ENCODE measurements at regions not wholly inside any gene's neighbourhood (a gene's known extent, or its start where the extent isn't known, plus 50 kb on each side); places are given as distances from the start of the nearest gene placed in this dataset.
A peak's percentile ranks its signal among the peaks of the same experiment; 100 is the strongest.
"Not testable (repeated sequence)": the region's sequence is repeated elsewhere in the genome, so short reads cannot be mapped to it uniquely, and the experiment has no call there.

- no peak for DNase-seq
- no peaks in the 10 kb centered on the region for H3K36me3 Mint-ChIP-seq (ENCODE audit: insufficient read depth)
- ATAC-seq (replicated peaks), result no peak
- H3K27me3 Mint-ChIP-seq, result no peaks in the 10 kb centered on the region
- no peaks in the 10 kb centered on the region for H3K9me3 Mint-ChIP-seq
- H3K27ac Mint-ChIP-seq, result no peak overlapping the region
- H3K4me3 Mint-ChIP-seq, result no peak overlapping the region
- no peaks in the 10 kb centered on the region for H3K4me1 Mint-ChIP-seq (ENCODE audit: low read depth in 2 of 2)
Observed at GRCh38 chrX:118251271-118251670, 94.6 kb upstream of the WDR44 start.

- Mint-ChIP-seq H3K36me3 (ENCODE audit: insufficient read depth) (no peaks in the 10 kb centered on the region), H3K27ac (no peak overlapping the region), H3K4me3 (no peak overlapping the region), H3K9me3 (no peaks in the 10 kb centered on the region), H3K4me1 (ENCODE audit: low read depth in 2 of 2) (no peaks in the 10 kb centered on the region), H3K27me3 (no peaks in the 10 kb centered on the region)
- DNase-seq (no peak), ATAC-seq (replicated peaks) (no peak)
Observed at GRCh38 chrX:118252967-118253366, 92.9 kb upstream of the WDR44 start.

GRCh38 chrX:118254611-118255010 is 91.3 kb upstream of the WDR44 start:
- Mint-ChIP-seq H3K9me3 (no peaks in the 10 kb centered on the region), H3K36me3 (ENCODE audit: insufficient read depth) (no peaks in the 10 kb centered on the region), H3K27ac (no peak overlapping the region), H3K27me3 (no peaks in the 10 kb centered on the region), H3K4me3 (no peak overlapping the region), H3K4me1 (ENCODE audit: low read depth in 2 of 2) (no peaks in the 10 kb centered on the region)
- peak in 2 of 3 experiments; percentile 0 to 13 for DNase-seq
- ATAC-seq (replicated peaks), result no peak

- Mint-ChIP-seq H3K27me3 (no peaks in the 10 kb centered on the region), H3K36me3 (ENCODE audit: insufficient read depth) (no peaks in the 10 kb centered on the region), H3K9me3 (no peaks in the 10 kb centered on the region), H3K27ac (no peak overlapping the region), H3K4me1 (ENCODE audit: low read depth in 2 of 2) (no peaks in the 10 kb centered on the region), H3K4me3 (no peak overlapping the region)
- DNase-seq (no peak), ATAC-seq (replicated peaks) (no peak)
Observed at GRCh38 chrX:118255921-118256320, 90.0 kb upstream of the WDR44 start.

GRCh38 chrX:118257781-118258180 is 88.1 kb upstream of the WDR44 start:
- ATAC-seq (replicated peaks) (no peak), DNase-seq (no peak)
- no peaks in the 10 kb centered on the region for H3K4me1 Mint-ChIP-seq (ENCODE audit: low read depth in 2 of 2)
- no peaks in the 10 kb centered on the region for H3K9me3 Mint-ChIP-seq
- no peaks in the 10 kb centered on the region for H3K27me3 Mint-ChIP-seq
- H3K36me3 Mint-ChIP-seq (ENCODE audit: insufficient read depth), result no peaks in the 10 kb centered on the region
- H3K27ac Mint-ChIP-seq, result no peak overlapping the region
- H3K4me3 Mint-ChIP-seq, result no peak overlapping the region

- H3K27ac Mint-ChIP-seq, result no peak overlapping the region
- no peaks in the 10 kb centered on the region for H3K36me3 Mint-ChIP-seq (ENCODE audit: insufficient read depth)
- H3K27me3 Mint-ChIP-seq, result peaks cover 0 to 8% of the 10 kb centered on the region in 2 donors
- no peaks in the 10 kb centered on the region for H3K9me3 Mint-ChIP-seq
- ATAC-seq (replicated peaks) (no peak), DNase-seq (no peak)
- H3K4me3 Mint-ChIP-seq, result no peak overlapping the region
- H3K4me1 Mint-ChIP-seq (ENCODE audit: low read depth in 2 of 2), result no peaks in the 10 kb centered on the region
Observed at GRCh38 chrX:118259213-118259612, 86.7 kb upstream of the WDR44 start.

GRCh38 chrX:118261151-118261550 is 84.8 kb upstream of the WDR44 start:
- Mint-ChIP-seq H3K27ac (no peak overlapping the region), H3K4me3 (no peak overlapping the region), H3K27me3 (peaks cover 0 to 8% of the 10 kb centered on the region in 2 donors), H3K36me3 (ENCODE audit: insufficient read depth) (no peaks in the 10 kb centered on the region), H3K4me1 (ENCODE audit: low read depth in 2 of 2) (no peaks in the 10 kb centered on the region), H3K9me3 (no peaks in the 10 kb centered on the region)
- no peak for DNase-seq
- ATAC-seq (replicated peaks), result no peak

GRCh38 chrX:118271775-118272174 is 74.1 kb upstream of the WDR44 start:
- ATAC-seq (replicated peaks) (no peak), DNase-seq (no peak)
- Mint-ChIP-seq H3K27ac (no peak overlapping the region), H3K9me3 (no peaks in the 10 kb centered on the region), H3K36me3 (ENCODE audit: insufficient read depth) (no peaks in the 10 kb centered on the region), H3K27me3 (peaks cover 5 to 6% of the 10 kb centered on the region in 2 donors), H3K4me1 (ENCODE audit: low read depth in 2 of 2) (no peaks in the 10 kb centered on the region), H3K4me3 (no peak overlapping the region)

- no peak for DNase-seq
- Mint-ChIP-seq H3K27ac (no peak overlapping the region), H3K36me3 (ENCODE audit: insufficient read depth) (no peaks in the 10 kb centered on the region), H3K9me3 (no peaks in the 10 kb centered on the region), H3K4me3 (no peak overlapping the region), H3K4me1 (ENCODE audit: low read depth in 2 of 2) (no peaks in the 10 kb centered on the region), H3K27me3 (peaks cover 0 to 1% of the 10 kb centered on the region in 2 donors)
- no peak for ATAC-seq (replicated peaks)
Observed at GRCh38 chrX:118272242-118272641, 73.7 kb upstream of the WDR44 start.

- Mint-ChIP-seq H3K9me3 (no peaks in the 10 kb centered on the region), H3K4me3 (no peak overlapping the region), H3K4me1 (ENCODE audit: low read depth in 2 of 2) (no peaks in the 10 kb centered on the region), H3K27ac (no peak overlapping the region), H3K36me3 (ENCODE audit: insufficient read depth) (no peaks in the 10 kb centered on the region), H3K27me3 (no peaks in the 10 kb centered on the region)
- ATAC-seq (replicated peaks), result no peak
- no peak for DNase-seq
Observed at GRCh38 chrX:118286066-118286762, 59.7 kb upstream of the WDR44 start.

GRCh38 chrX:118295818-118296217 is 50.1 kb upstream of the WDR44 start:
- peaks cover 10 to 15% of the 10 kb centered on the region in 2 donors for H3K27me3 Mint-ChIP-seq
- DNase-seq; ATAC-seq (replicated peaks); H3K27ac Mint-ChIP-seq; H3K36me3 Mint-ChIP-seq (ENCODE audit: insufficient read depth); H3K9me3 Mint-ChIP-seq; H3K4me3 Mint-ChIP-seq; H3K4me1 Mint-ChIP-seq (ENCODE audit: low read depth in 2 of 2): not testable (repeated sequence)

Measured in effector memory CD8-positive, alpha-beta T cell (primary cell).